B cell (primary cell): ENCODE measurements at regions not wholly inside any gene's neighbourhood (a gene's known extent, or its start where the extent isn't known, plus 50 kb on each side); places are given as distances from the start of the nearest gene placed in this dataset.

ENCODE experiments used
- EZH2 ChIP-seq: IDR thresholded peaks from 2 replicates; pipeline ENCODE4 v1.6.1; 2012; ENCODE audit warnings: borderline replicate concordance, low read depth, mild to moderate bottlenecking, moderate library complexity, low read length; ENCODE audit not compliant: insufficient read depth, poor library complexity, severe bottlenecking
- TF ChIP-seq, protein P1 (sequence below): fragments of 200-600 bp; IDR thresholded peaks from one replicate; pipeline ENCODE4 v1.8.0; 2022; ENCODE audit warnings: antibody characterized with exemption, mild to moderate bottlenecking

DNA sequence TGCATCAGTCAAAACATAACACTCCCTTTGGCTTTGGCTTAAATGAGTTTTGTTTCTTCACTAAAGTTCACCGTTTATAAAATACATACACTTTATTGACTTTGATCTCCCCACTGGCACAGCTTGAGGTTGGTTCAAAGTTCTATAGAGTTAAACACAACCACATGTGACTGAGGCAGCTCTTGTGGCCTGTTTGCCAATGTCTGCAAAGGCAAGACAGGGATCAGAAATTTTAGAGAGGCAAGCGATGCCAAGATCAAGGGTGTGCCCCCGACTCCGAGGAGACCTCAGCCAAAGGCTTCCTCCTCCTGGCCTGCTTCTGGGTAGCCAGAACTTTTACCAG is 129.8 kb upstream of the JCAD start:
- TF ChIP-seq, protein P1, sequence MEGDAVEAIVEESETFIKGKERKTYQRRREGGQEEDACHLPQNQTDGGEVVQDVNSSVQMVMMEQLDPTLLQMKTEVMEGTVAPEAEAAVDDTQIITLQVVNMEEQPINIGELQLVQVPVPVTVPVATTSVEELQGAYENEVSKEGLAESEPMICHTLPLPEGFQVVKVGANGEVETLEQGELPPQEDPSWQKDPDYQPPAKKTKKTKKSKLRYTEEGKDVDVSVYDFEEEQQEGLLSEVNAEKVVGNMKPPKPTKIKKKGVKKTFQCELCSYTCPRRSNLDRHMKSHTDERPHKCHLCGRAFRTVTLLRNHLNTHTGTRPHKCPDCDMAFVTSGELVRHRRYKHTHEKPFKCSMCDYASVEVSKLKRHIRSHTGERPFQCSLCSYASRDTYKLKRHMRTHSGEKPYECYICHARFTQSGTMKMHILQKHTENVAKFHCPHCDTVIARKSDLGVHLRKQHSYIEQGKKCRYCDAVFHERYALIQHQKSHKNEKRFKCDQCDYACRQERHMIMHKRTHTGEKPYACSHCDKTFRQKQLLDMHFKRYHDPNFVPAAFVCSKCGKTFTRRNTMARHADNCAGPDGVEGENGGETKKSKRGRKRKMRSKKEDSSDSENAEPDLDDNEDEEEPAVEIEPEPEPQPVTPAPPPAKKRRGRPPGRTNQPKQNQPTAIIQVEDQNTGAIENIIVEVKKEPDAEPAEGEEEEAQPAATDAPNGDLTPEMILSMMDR: no peak
- no peak for TF ChIP-seq EZH2
